NCI-H460 (cell line): ENCODE measurements at regions not wholly inside any gene's neighbourhood (a gene's known extent, or its start where the extent isn't known, plus 50 kb on each side); places are given as distances from the start of the nearest gene placed in this dataset.
"Not testable (repeated sequence)": the region's sequence is repeated elsewhere in the genome, so short reads cannot be mapped to it uniquely, and the experiment has no call there.

Source experiments
- DNase-seq: peaks from one replicate; pipeline ENCODE4 v3.0.0-alpha.2; 2016; ENCODE audit warnings: low read depth; ENCODE audit errors: extremely low read depth

GRCh38 chr20:50354721-50355589 lies 155.2 kb upstream of the PTPN1 start:
- DNase-seq: no peak

GRCh38 chr20:50355590-50356524 lies 154.3 kb upstream of the PTPN1 start:
- no peak for DNase-seq

GRCh38 chr20:50356525-50356885 lies 153.7 kb upstream of the PTPN1 start:
- no peak for DNase-seq

- DNase-seq: no peak
Measured at GRCh38 chr20:50356962-50357782, 153.0 kb upstream of the PTPN1 start.

GRCh38 chr20:50357783-50358161 lies 152.4 kb upstream of the PTPN1 start:
- no peak for DNase-seq

- DNase-seq: no peak
Measured at GRCh38 chr20:50358166-50358565, 152.0 kb upstream of the PTPN1 start.

- DNase-seq: no peak
Measured at GRCh38 chr20:50358971-50359370, 151.2 kb upstream of the PTPN1 start.

GRCh38 chr20:50359607-50360217 lies 150.5 kb upstream of the PTPN1 start:
- no peak for DNase-seq

GRCh38 chr20:50360218-50360672 lies 149.9 kb upstream of the PTPN1 start:
- DNase-seq: no peak

GRCh38 chr20:50360921-50361320 lies 149.3 kb upstream of the PTPN1 start:
- no peak for DNase-seq

- DNase-seq: not testable (repeated sequence)
Measured at GRCh38 chr20:50362177-50362576, 148.0 kb upstream of the PTPN1 start.

GRCh38 chr20:50363027-50363426 lies 147.2 kb upstream of the PTPN1 start:
- DNase-seq: no peak

- no peak for DNase-seq
Measured at GRCh38 chr20:50363479-50363878, 146.7 kb upstream of the PTPN1 start.

GRCh38 chr20:50364542-50364941 lies 145.6 kb upstream of the PTPN1 start:
- DNase-seq: no peak

GRCh38 chr20:50366270-50367103 lies 143.7 kb upstream of the PTPN1 start:
- peak; percentile 35 for DNase-seq

GRCh38 chr20:50367104-50367674 lies 143.0 kb upstream of the PTPN1 start:
- DNase-seq: no peak

- no peak for DNase-seq
Measured at GRCh38 chr20:50367739-50368375, 142.3 kb upstream of the PTPN1 start.

- no peak for DNase-seq
Measured at GRCh38 chr20:50368386-50368785, 141.8 kb upstream of the PTPN1 start.

GRCh38 chr20:50368813-50369224 lies 141.4 kb upstream of the PTPN1 start:
- no peak for DNase-seq
